Esophagus squamous epithelium (tissue), 4 donors: ENCODE measurements at regions not wholly inside any gene's neighbourhood (a gene's known extent, or its start where the extent isn't known, plus 50 kb on each side); places are given as distances from the start of the nearest gene placed in this dataset.
"Not testable (repeated sequence)": the region's sequence is repeated elsewhere in the genome, so short reads cannot be mapped to it uniquely, and the experiment has no call there.

Experiments used
- CTCF ChIP-seq, 6 experiments: fragments of 450-650 bp in 4 of 6; fragments of 200-600 bp in 2 of 6; sonication (generic) in 2 of 6; IDR thresholded peaks; one replicate each; pipeline ENCODE4 v1.5.1; 2016 to 2019; ENCODE audit warnings: antibody characterized with exemption in 6 of 6, mild to moderate bottlenecking in 4 of 6, moderate library complexity in 4 of 6
- POLR2A ChIP-seq, 4 donors: fragments of 450-650 bp; IDR thresholded peaks; one replicate each; pipeline ENCODE4 v1.6.1; 2017; ENCODE audit warnings: antibody characterized with exemption in 4 of 4, mild to moderate bottlenecking in 4 of 4, moderate library complexity in 3 of 4

DNA sequence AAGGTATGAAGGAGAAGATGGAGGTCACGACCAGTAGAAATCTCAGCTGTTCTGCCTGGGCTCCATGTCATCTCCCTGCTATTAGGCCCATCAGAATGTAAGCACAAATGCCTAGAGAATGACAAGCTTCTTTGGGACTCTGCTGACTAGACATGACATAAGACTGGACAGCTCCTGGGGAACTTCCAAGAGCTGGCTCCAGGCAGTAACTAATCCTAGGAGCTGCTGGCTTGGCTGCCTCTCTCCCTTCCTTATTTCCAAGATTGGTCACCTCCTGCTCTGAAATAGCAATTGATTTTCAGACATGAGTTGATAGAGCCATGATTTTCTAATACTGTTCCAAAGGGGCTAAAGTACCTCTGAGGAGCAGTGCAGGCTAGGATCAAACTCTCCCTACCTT is 57.5 kb upstream of the TP53BP2 start:
- not testable (repeated sequence) for TF ChIP-seq POLR2A, CTCF (IDR thresholded peaks at IDR 0.05)
